NCI-H146 (cell line): ENCODE measurements at regions not wholly inside any gene's neighbourhood (a gene's known extent, or its start where the extent isn't known, plus 50 kb on each side); places are given as distances from the start of the nearest gene placed in this dataset.

ENCODE experiments used
- DNase-seq: peaks from one replicate; lab custom pipeline; 2025; lab: John Stamatoyannopoulos, UW

GRCh38 chr1:243944429-243945160, 94.6 kb upstream of the AKT3 start:
- no peak for DNase-seq

GRCh38 chr1:243943671-243944428, 93.8 kb upstream of the AKT3 start:
- no peak for DNase-seq

- DNase-seq: no peak
Observed at GRCh38 chr1:243942196-243943150, 92.4 kb upstream of the AKT3 start.

GRCh38 chr1:243940451-243940850, 90.4 kb upstream of the AKT3 start:
- no peak for DNase-seq

- DNase-seq: no peak
Observed at GRCh38 chr1:243939167-243939848, 89.3 kb upstream of the AKT3 start.

- DNase-seq: no peak
Observed at GRCh38 chr1:243938208-243938607, 88.2 kb upstream of the AKT3 start.

GRCh38 chr1:243933495-243933894, 83.5 kb upstream of the AKT3 start:
- no peak for DNase-seq

GRCh38 chr1:243931957-243932356, 81.9 kb upstream of the AKT3 start:
- DNase-seq: no peak

- DNase-seq: no peak
Observed at GRCh38 chr1:243930822-243931671, 81.0 kb upstream of the AKT3 start.

- DNase-seq: no peak
Observed at GRCh38 chr1:243927381-243927780, 77.3 kb upstream of the AKT3 start.

- DNase-seq: no peak
Observed at GRCh38 chr1:243926803-243927245, 76.8 kb upstream of the AKT3 start.

GRCh38 chr1:243926299-243926698, 76.3 kb upstream of the AKT3 start:
- no peak for DNase-seq

GRCh38 chr1:243924588-243925349, 74.7 kb upstream of the AKT3 start:
- DNase-seq: no peak

GRCh38 chr1:243924188-243924587, 74.1 kb upstream of the AKT3 start:
- DNase-seq: no peak

- DNase-seq: no peak
Observed at GRCh38 chr1:243923292-243924171, 73.5 kb upstream of the AKT3 start.

GRCh38 chr1:243921111-243921510, 71.1 kb upstream of the AKT3 start:
- no peak for DNase-seq

- DNase-seq: peak; percentile 19
Observed at GRCh38 chr1:243917863-243918565, 68.0 kb upstream of the AKT3 start.

- DNase-seq: peak; percentile 68
Observed at GRCh38 chr1:243917177-243917862, 67.3 kb upstream of the AKT3 start.
